IMR-90 (cell line): ENCODE measurements at regions not wholly inside any gene's neighbourhood (a gene's known extent, or its start where the extent isn't known, plus 50 kb on each side); places are given as distances from the start of the nearest gene placed in this dataset.

Experiments used
- CEBPB ChIP-seq: IDR thresholded peaks from 2 replicates; pipeline ENCODE4 v1.6.1; 2012; ENCODE audit warnings: low read depth, low read length, improper control_type of control experiment
- FOS ChIP-seq: fragments of 150-350 bp; IDR thresholded peaks from 2 replicates; pipeline ENCODE4 v1.6.1; 2016; ENCODE audit warnings: low read depth, low read length
- POLR2A ChIP-seq: IDR thresholded peaks from 2 replicates; pipeline ENCODE4 v1.6.1; 2012; ENCODE audit warnings: mild to moderate bottlenecking, low read depth, low read length
- RAD21 ChIP-seq: IDR thresholded peaks from 2 replicates; pipeline ENCODE4 v1.6.1; 2012; ENCODE audit warnings: low read length, improper control_type of control experiment
- RCOR1 ChIP-seq: IDR thresholded peaks from 2 replicates; pipeline ENCODE4 v1.6.1; 2012; ENCODE audit warnings: mild to moderate bottlenecking, low read length, improper control_type of control experiment; ENCODE audit not compliant: insufficient replicate concordance
- RFX5 ChIP-seq: IDR thresholded peaks from 2 replicates; pipeline ENCODE4 v1.8.0; 2012; ENCODE audit warnings: low read depth, mild to moderate bottlenecking, low read length, moderate library complexity
- TF ChIP-seq, protein P1 (sequence below): conservative IDR thresholded peaks from 2 replicates; pipeline ENCODE4 v1.5.1; 2012; ENCODE audit warnings: mild to moderate bottlenecking, low read depth, low read length, improper control_type of control experiment
- TF ChIP-seq, protein P2 (sequence below): fragments of 150-350 bp; IDR thresholded peaks from 2 replicates; pipeline ENCODE4 v1.6.1; 2017; ENCODE audit warnings: mild to moderate bottlenecking, antibody characterized with exemption, low read length, low read depth

DNA sequence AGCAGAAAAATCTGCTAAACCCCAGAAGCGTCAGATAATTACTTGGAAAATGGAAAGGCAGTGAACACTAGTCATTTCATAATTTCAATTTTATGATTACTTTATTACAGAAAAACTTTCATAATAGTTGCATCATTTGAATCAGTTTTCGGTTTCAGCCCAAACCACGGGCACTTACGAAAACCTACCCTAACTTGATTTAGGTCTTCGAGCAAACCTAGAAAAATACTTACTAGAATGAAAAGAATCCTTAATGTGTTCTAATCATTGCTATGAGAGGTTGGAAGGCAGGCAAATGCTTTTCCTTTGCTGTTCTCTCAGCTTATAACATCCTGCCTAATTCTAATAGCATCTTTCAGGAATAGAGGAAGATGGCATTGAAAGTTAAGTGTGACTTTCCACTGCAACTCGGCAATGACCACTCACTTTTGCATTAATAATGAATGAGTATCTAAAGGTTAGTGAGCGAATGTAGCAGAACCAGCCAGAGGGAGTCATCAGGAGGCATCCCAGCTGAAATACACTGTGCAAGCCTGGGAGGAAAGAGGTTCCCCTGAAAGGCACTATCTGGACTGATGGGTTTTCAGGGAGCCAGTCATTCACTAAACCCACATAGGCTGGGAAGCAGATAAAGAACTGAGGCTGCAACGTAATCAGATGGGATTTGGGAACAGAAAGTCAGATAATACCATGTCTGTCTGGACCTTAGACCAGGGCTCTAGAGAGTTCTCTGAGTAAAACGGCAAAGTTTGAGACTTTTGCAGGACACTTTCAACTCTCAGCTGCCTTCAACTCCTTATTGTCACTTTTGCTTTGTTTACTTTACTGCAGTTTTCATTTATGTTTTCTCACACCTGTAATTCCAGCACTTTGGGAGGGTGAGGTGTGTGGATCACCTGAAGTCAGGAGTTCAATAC, 520.8 kb downstream of the RNF144A start:
- TF ChIP-seq, protein P1, sequence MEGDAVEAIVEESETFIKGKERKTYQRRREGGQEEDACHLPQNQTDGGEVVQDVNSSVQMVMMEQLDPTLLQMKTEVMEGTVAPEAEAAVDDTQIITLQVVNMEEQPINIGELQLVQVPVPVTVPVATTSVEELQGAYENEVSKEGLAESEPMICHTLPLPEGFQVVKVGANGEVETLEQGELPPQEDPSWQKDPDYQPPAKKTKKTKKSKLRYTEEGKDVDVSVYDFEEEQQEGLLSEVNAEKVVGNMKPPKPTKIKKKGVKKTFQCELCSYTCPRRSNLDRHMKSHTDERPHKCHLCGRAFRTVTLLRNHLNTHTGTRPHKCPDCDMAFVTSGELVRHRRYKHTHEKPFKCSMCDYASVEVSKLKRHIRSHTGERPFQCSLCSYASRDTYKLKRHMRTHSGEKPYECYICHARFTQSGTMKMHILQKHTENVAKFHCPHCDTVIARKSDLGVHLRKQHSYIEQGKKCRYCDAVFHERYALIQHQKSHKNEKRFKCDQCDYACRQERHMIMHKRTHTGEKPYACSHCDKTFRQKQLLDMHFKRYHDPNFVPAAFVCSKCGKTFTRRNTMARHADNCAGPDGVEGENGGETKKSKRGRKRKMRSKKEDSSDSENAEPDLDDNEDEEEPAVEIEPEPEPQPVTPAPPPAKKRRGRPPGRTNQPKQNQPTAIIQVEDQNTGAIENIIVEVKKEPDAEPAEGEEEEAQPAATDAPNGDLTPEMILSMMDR, result no peak
- TF ChIP-seq RCOR1, result no peak
- TF ChIP-seq CEBPB, result no peak
- no peak for TF ChIP-seq RFX5
- TF ChIP-seq POLR2A, result no peak
- TF ChIP-seq, protein P2, sequence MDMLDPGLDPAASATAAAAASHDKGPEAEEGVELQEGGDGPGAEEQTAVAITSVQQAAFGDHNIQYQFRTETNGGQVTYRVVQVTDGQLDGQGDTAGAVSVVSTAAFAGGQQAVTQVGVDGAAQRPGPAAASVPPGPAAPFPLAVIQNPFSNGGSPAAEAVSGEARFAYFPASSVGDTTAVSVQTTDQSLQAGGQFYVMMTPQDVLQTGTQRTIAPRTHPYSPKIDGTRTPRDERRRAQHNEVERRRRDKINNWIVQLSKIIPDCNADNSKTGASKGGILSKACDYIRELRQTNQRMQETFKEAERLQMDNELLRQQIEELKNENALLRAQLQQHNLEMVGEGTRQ, result no peak
- no peak for TF ChIP-seq RAD21
- TF ChIP-seq FOS, result no peak
